ENCODE measurements at regions not wholly inside any gene's neighbourhood (a gene's known extent, or its start where the extent isn't known, plus 50 kb on each side); places are given as distances from the start of the nearest gene placed in this dataset.

- peak; percentile 73 for DNase-seq (ENCODE audit: low spot score)
Measured at GRCh38 chr14:101474563-101475455, 86.5 kb upstream of the DIO3 start.

- peak; percentile 87 for DNase-seq (ENCODE audit: low spot score)
Measured at GRCh38 chr14:101475456-101476257, 85.6 kb upstream of the DIO3 start.

GRCh38 chr14:101476258-101476915 is 84.9 kb upstream of the DIO3 start:
- peak; percentile 41 for DNase-seq (ENCODE audit: low spot score)

GRCh38 chr14:101476916-101477553 is 84.3 kb upstream of the DIO3 start:
- DNase-seq (ENCODE audit: low spot score) = peak; percentile 77

- peak; percentile 51 for DNase-seq (ENCODE audit: low spot score)
Measured at GRCh38 chr14:101477648-101478047, 83.6 kb upstream of the DIO3 start.

- peak; percentile 64 for DNase-seq (ENCODE audit: low spot score)
Measured at GRCh38 chr14:101478096-101478495, 83.2 kb upstream of the DIO3 start.

GRCh38 chr14:101478796-101479410 is 82.4 kb upstream of the DIO3 start:
- DNase-seq (ENCODE audit: low spot score) = peak; percentile 81

GRCh38 chr14:101480022-101480746 is 81.1 kb upstream of the DIO3 start:
- DNase-seq (ENCODE audit: low spot score) = peak; percentile 49

- DNase-seq (ENCODE audit: low spot score) = peak; percentile 87
Measured at GRCh38 chr14:101480747-101481530, 80.4 kb upstream of the DIO3 start.

- DNase-seq (ENCODE audit: low spot score) = no peak
Measured at GRCh38 chr14:101481557-101481956, 79.7 kb upstream of the DIO3 start.

GRCh38 chr14:101482066-101482465 is 79.2 kb upstream of the DIO3 start:
- DNase-seq (ENCODE audit: low spot score) = no peak

GRCh38 chr14:101483829-101484228 is 77.5 kb upstream of the DIO3 start:
- DNase-seq (ENCODE audit: low spot score) = no peak

- no peak for DNase-seq (ENCODE audit: low spot score)
Measured at GRCh38 chr14:101489092-101489760, 72.1 kb upstream of the DIO3 start.

GRCh38 chr14:101490771-101491170 is 70.5 kb upstream of the DIO3 start:
- DNase-seq (ENCODE audit: low spot score) = no peak

GRCh38 chr14:101491841-101492240 is 69.5 kb upstream of the DIO3 start:
- no peak for DNase-seq (ENCODE audit: low spot score)

GRCh38 chr14:101492716-101493115 is 68.6 kb upstream of the DIO3 start:
- peak; percentile 57 for DNase-seq (ENCODE audit: low spot score)

- no peak for DNase-seq (ENCODE audit: low spot score)
Measured at GRCh38 chr14:101494826-101495225, 66.5 kb upstream of the DIO3 start.

GRCh38 chr14:101495284-101495683 is 66.0 kb upstream of the DIO3 start:
- DNase-seq (ENCODE audit: low spot score) = no peak
